ENCODE measurements at regions not wholly inside any gene's neighbourhood (a gene's known extent, or its start where the extent isn't known, plus 50 kb on each side); places are given as distances from the start of the nearest gene placed in this dataset.

DNA sequence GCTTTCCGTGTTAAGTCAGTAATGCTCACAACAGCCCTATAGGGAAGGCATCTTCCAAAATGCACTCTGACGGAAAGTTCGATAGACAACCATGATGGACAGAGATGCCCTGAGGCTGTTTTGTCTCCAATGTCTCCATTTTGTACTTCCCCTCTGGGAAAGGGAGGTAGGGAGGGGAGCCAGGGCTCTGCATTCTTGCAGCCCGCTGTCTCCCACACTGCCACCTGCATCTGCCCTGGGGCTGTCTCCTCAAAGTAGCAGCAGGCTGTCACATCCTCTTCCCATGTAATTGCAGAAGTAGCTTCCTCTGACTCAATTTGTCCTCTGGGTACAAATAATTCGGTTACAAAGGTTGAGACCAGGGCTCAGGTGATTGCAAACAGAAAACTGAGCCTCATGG is 131.4 kb downstream of the GPAM start:
- no peak for TF ChIP-seq POLR2A (IDR thresholded peaks at IDR 0.05)
- TF ChIP-seq, protein P1, sequence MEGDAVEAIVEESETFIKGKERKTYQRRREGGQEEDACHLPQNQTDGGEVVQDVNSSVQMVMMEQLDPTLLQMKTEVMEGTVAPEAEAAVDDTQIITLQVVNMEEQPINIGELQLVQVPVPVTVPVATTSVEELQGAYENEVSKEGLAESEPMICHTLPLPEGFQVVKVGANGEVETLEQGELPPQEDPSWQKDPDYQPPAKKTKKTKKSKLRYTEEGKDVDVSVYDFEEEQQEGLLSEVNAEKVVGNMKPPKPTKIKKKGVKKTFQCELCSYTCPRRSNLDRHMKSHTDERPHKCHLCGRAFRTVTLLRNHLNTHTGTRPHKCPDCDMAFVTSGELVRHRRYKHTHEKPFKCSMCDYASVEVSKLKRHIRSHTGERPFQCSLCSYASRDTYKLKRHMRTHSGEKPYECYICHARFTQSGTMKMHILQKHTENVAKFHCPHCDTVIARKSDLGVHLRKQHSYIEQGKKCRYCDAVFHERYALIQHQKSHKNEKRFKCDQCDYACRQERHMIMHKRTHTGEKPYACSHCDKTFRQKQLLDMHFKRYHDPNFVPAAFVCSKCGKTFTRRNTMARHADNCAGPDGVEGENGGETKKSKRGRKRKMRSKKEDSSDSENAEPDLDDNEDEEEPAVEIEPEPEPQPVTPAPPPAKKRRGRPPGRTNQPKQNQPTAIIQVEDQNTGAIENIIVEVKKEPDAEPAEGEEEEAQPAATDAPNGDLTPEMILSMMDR (IDR thresholded peaks at IDR 0.05) = no peak
- TF ChIP-seq POLR2AphosphoS5 (IDR thresholded peaks at IDR 0.05) = no peak

Data from sigmoid colon (tissue), 4 donors.